PC-3 (cell line): ENCODE measurements at regions not wholly inside any gene's neighbourhood (a gene's known extent, or its start where the extent isn't known, plus 50 kb on each side); places are given as distances from the start of the nearest gene placed in this dataset.

Source experiments
- ATAC-seq: fragments of 200-7000 bp; cut with Tn5 transposase; 2 replicates; pipeline ENCODE4 v1.9.1; 2020; ENCODE audit warnings: mild to moderate bottlenecking, moderate library complexity
- BruUV-seq: library from RNA; stranded (reverse); fragments of 400-500 nt; replicated peaks from 2 replicates; lab custom pipeline; 2021; lab: Mats Ljungman, UMichigan
- CTCF ChIA-PET: fragments of 300-600 bp; sonication (Branson Sonifier 250); formaldehyde crosslinking; loops from one replicate; lab custom pipeline; 2022; ENCODE audit warnings: antibody characterized with exemption; lab: Charles Lee
- POLR2A ChIA-PET: fragments of 300-600 bp; sonication (Branson Sonifier 250); formaldehyde crosslinking; loops from one replicate; lab custom pipeline; 2022; ENCODE audit warnings: antibody characterized with exemption; ENCODE audit not compliant: unreplicated experiment; lab: Charles Lee
- DNase-seq: peaks from one replicate; pipeline ENCODE4 v3.0.0-alpha.2; 2015
- H2AFZ ChIP-seq: fragments of 300-600 bp; sonication (generic); 2 replicates; pipeline ENCODE4 v1.6.0; 2016; ENCODE audit warnings: antibody characterized with exemption, low read length
- H3F3A ChIP-seq: fragments of 300-600 bp; sonication (generic); one replicate; pipeline ENCODE4 v1.6.0; 2017; ENCODE audit warnings: antibody characterized with exemption, low read length, control low read depth, mild to moderate bottlenecking; ENCODE audit not compliant: unreplicated experiment
- H3K27ac ChIP-seq: fragments of 300-600 bp; sonication (generic); 2 replicates; pipeline ENCODE4 v1.5.1; 2016; ENCODE audit warnings: mild to moderate bottlenecking, low read length
- H3K27me3 ChIP-seq: fragments of 300-600 bp; sonication (generic); 2 replicates; pipeline ENCODE4 v1.6.1; 2016; ENCODE audit warnings: low read length, mixed read lengths
- H3K36me3 ChIP-seq: fragments of 300-600 bp; sonication (generic); 2 replicates; pipeline ENCODE4 v1.6.1; 2016; ENCODE audit warnings: low read depth, mixed run types, low read length, mixed read lengths
- H3K4me1 ChIP-seq: fragments of 300-600 bp; sonication (generic); 2 replicates; pipeline ENCODE4 v1.5.1; 2016; ENCODE audit warnings: low read length; ENCODE audit not compliant: insufficient read depth
- H3K4me2 ChIP-seq: fragments of 300-600 bp; sonication (generic); 2 replicates; pipeline ENCODE4 v1.6.0; 2016; ENCODE audit warnings: low read length
- H3K4me3 ChIP-seq: fragments of 300-600 bp; sonication (generic); 2 replicates; pipeline ENCODE4 v1.5.1; 2016; ENCODE audit warnings: mild to moderate bottlenecking, low read length, mixed read lengths
- H3K79me2 ChIP-seq: fragments of 300-600 bp; sonication (generic); 2 replicates; pipeline ENCODE4 v1.6.1; 2017; ENCODE audit warnings: low read length, mixed read lengths
- H3K9ac ChIP-seq: fragments of 300-600 bp; sonication (generic); 2 replicates; pipeline ENCODE4 v1.6.0; 2016; ENCODE audit warnings: mild to moderate bottlenecking, low read length
- H3K9me2 ChIP-seq: fragments of 300-600 bp; sonication (generic); replicated peaks from 2 replicates; pipeline ENCODE4 v1.6.1; 2016; ENCODE audit warnings: mixed run types, low read length, mixed read lengths
- H3K9me3 ChIP-seq: fragments of 300-600 bp; sonication (generic); 2 replicates; pipeline ENCODE4 v1.6.1; 2016; ENCODE audit warnings: low read length, mixed read lengths
- H4K20me1 ChIP-seq: fragments of 300-600 bp; sonication (generic); 2 replicates; pipeline ENCODE4 v1.6.1; 2016; ENCODE audit warnings: low read length, mixed read lengths
- CTCF ChIP-seq: fragments of 300-600 bp; sonication (generic); conservative IDR thresholded peaks from 2 replicates; pipeline ENCODE4 v1.5.1; 2017; ENCODE audit warnings: antibody characterized with exemption, low read depth, mild to moderate bottlenecking, low read length
- EZH2 ChIP-seq: fragments of 300-600 bp; sonication (generic); IDR thresholded peaks from one replicate; pipeline ENCODE4 v1.6.1; 2017; ENCODE audit warnings: antibody characterized with exemption, mild to moderate bottlenecking, low read length; ENCODE audit not compliant: unreplicated experiment
- EZH2phosphoT487 ChIP-seq: fragments of 300-600 bp; sonication (generic); IDR thresholded peaks from 2 replicates; pipeline ENCODE4 v1.6.1; 2018; ENCODE audit warnings: mild to moderate bottlenecking, antibody characterized with exemption, low read length, borderline replicate concordance
- intact Hi-C: fragments of 100-400 bp; cut with micrococcal nuclease; formaldehyde crosslinking; loops from 2 replicates; pipeline ENCODE4 v1.9.0; 2023

GRCh38 chr10:16381083-16381482 lies 55.7 kb upstream of the PTER start:
- Histone ChIP-seq H3K4me2 (no peak overlapping the region), H3K79me2 (no peaks in the 10 kb centered on the region), H4K20me1 (no peaks in the 10 kb centered on the region), H3K27me3 (no peaks in the 10 kb centered on the region), H3K36me3 (no peaks in the 10 kb centered on the region), H3K9me2 (no peaks in the 10 kb centered on the region), H3K4me1 (peaks cover 8% of the 10 kb centered on the region; the same call in 1 of the 2 replicates), H2AFZ (no peak overlapping the region), H3K9me3 (no peaks in the 10 kb centered on the region), H3K4me3 (no peak overlapping the region), H3K27ac (peak overlapping the region; percentile 59), H3F3A (no peaks in the 10 kb centered on the region), H3K9ac (no peak overlapping the region)
- POLR2A ChIA-PET = interaction anchor here (0.6 kb wide), 1 partner anchor 57 kb away, joined by 3 read pairs; no protein-coding TSS in a partner anchor
- ATAC-seq (peak; percentile 92), DNase-seq (peak; percentile 76)
- CTCF ChIA-PET = no interaction called here
- BruUV-seq = no TSS peak
- TF ChIP-seq EZH2phosphoT487 = no peak
- TF ChIP-seq CTCF = no peak
- TF ChIP-seq EZH2 = no peak
- intact Hi-C loops = loop anchor here (2.0 kb wide), 1 partner anchor 56 kb away; the partner anchor contains the start of gene PTER

GRCh38 chr10:16384021-16384420 lies 52.8 kb upstream of the PTER start:
- Histone ChIP-seq H3K9ac (no peak overlapping the region), H3F3A (no peaks in the 10 kb centered on the region), H3K4me1 (peaks cover 8% of the 10 kb centered on the region; the same call in 1 of the 2 replicates), H3K79me2 (no peaks in the 10 kb centered on the region), H3K9me2 (no peaks in the 10 kb centered on the region), H3K36me3 (no peaks in the 10 kb centered on the region), H3K4me2 (no peak overlapping the region), H3K27ac (no peak overlapping the region), H3K27me3 (no peaks in the 10 kb centered on the region), H4K20me1 (no peaks in the 10 kb centered on the region), H3K9me3 (no peaks in the 10 kb centered on the region), H3K4me3 (no peak overlapping the region), H2AFZ (no peak overlapping the region)
- DNase-seq (no peak), ATAC-seq (no peak)
- no TSS peak for BruUV-seq
- POLR2A ChIA-PET = interaction anchor here (0.5 kb wide), 1 partner anchor 53 kb away, joined by 3 read pairs; no protein-coding TSS in a partner anchor
- intact Hi-C loops = no loop called here
- TF ChIP-seq EZH2 (no peak), EZH2phosphoT487 (no peak), CTCF (no peak)
- CTCF ChIA-PET = no interaction called here

- no peaks in the 10 kb centered on the region for H3K79me2 ChIP-seq
- ChIA-PET POLR2A (no interaction called here), CTCF (no interaction called here)
- intact Hi-C loops = no loop called here
- no peak overlapping the region for H3K9ac ChIP-seq
- no peak overlapping the region for H3K4me2 ChIP-seq
- TF ChIP-seq CTCF = no peak
- no peak for TF ChIP-seq EZH2phosphoT487
- TF ChIP-seq EZH2 = no peak
- no peaks in the 10 kb centered on the region for H3K9me2 ChIP-seq
- ATAC-seq (no peak), DNase-seq (no peak)
- no peaks in the 10 kb centered on the region for H3K27me3 ChIP-seq
- no peaks in the 10 kb centered on the region for H3K36me3 ChIP-seq
- no peak overlapping the region for H3K27ac ChIP-seq
- H2AFZ ChIP-seq = no peak overlapping the region
- H3K9me3 ChIP-seq = no peaks in the 10 kb centered on the region
- no peaks in the 10 kb centered on the region for H4K20me1 ChIP-seq
- H3K4me1 ChIP-seq = no peaks in the 10 kb centered on the region
- BruUV-seq = no TSS peak
- H3F3A ChIP-seq = no peaks in the 10 kb centered on the region
- no peak overlapping the region for H3K4me3 ChIP-seq
Measured at GRCh38 chr10:16386855-16387254, 50.0 kb upstream of the PTER start.
